HCT116 (cell line): ENCODE measurements at regions not wholly inside any gene's neighbourhood (a gene's known extent, or its start where the extent isn't known, plus 50 kb on each side); places are given as distances from the start of the nearest gene placed in this dataset.

Experiments
- ATAC-seq: fragments of 200-7000 bp; cut with Tn5 transposase; 2 replicates; pipeline ENCODE4 v1.9.1; 2020; ENCODE audit warnings: mild to moderate bottlenecking, moderate library complexity
- BruUV-seq: library from RNA; stranded (reverse); fragments of 400-500 nt; replicated peaks from 2 replicates; lab custom pipeline; 2021; lab: Mats Ljungman, UMichigan
- CTCF ChIA-PET: fragments of 300-600 bp; sonication (Branson Sonifier 250); formaldehyde crosslinking; loops from one replicate; lab custom pipeline; 2021; ENCODE audit warnings: antibody characterized with exemption; lab: Charles Lee
- POLR2A ChIA-PET: fragments of 300-600, 350-600 bp; sonication (Branson Sonifier 250); formaldehyde crosslinking; loops from one replicate; lab custom pipeline; 2021; ENCODE audit warnings: antibody characterized with exemption; lab: Charles Lee
- RAD21 ChIA-PET, 2 experiments: fragments of 300-600 bp; sonication (Branson Sonifier 250); formaldehyde crosslinking; loops; one replicate each; lab custom pipeline; 2023; ENCODE audit warnings: low total read pairs in 2 of 2; ENCODE audit not compliant: uncharacterized antibody in 2 of 2, unreplicated experiment in 2 of 2, low non-redundant PET in 1 of 2; lab: Charles Lee
- DNase-seq: peaks from one replicate; pipeline ENCODE4 v3.0.0-alpha.2; 2010; ENCODE audit warnings: low read depth, low spot score
- H2AFZ ChIP-seq: fragments of 200-600 bp; shearing (Covaris generic), sonication (generic); 2 replicates; pipeline ENCODE4 v1.6.1; 2017; ENCODE audit warnings: low read depth, mixed run types, mixed read lengths, antibody characterized with exemption, low read length; ENCODE audit not compliant: poor library complexity, severe bottlenecking
- H3K27ac ChIP-seq: 2 replicates; pipeline ENCODE4 v1.5.1; 2012; ENCODE audit warnings: low read depth, low read length
- H3K27me3 ChIP-seq: fragments of 200-600 bp; sonication (generic); 2 replicates; pipeline ENCODE4 v1.6.1; 2016; ENCODE audit warnings: mixed run types, low read length, mixed read lengths; ENCODE audit not compliant: insufficient read depth
- H3K36me3 ChIP-seq, 2 experiments: fragments of 200-500 bp in 1 of 2; fragments of 200-600 bp in 1 of 2; sonication (Bioruptor generic) in 1 of 2; sonication (generic) in 1 of 2; 2 replicates each; pipeline versions ENCODE4 v1.5.1 to v1.6.1; 2014 to 2016; ENCODE audit warnings: low read length in 2 of 2, inconsistent platforms in 1 of 2, mixed read lengths in 1 of 2, mixed run types in 1 of 2; ENCODE audit not compliant: insufficient read depth in 2 of 2, control insufficient read depth in 1 of 2
- H3K4me1 ChIP-seq, 2 experiments: fragments of 200-600 bp in 1 of 2; sonication (generic) in 1 of 2; 2 replicates each; pipeline versions ENCODE4 v1.5.1 to v1.6.1; 2012 to 2017; ENCODE audit warnings: low read length in 2 of 2, inconsistent platforms in 1 of 2, mild to moderate bottlenecking in 1 of 2, mixed read lengths in 1 of 2, mixed run types in 1 of 2, moderate library complexity in 1 of 2; ENCODE audit not compliant: insufficient read depth in 2 of 2, control insufficient read depth in 1 of 2
- H3K4me2 ChIP-seq: fragments of 200-600 bp; sonication (generic); 2 replicates; pipeline ENCODE4 v1.6.1; 2017; ENCODE audit warnings: mixed run types, low read length, mixed read lengths
- H3K4me3 ChIP-seq, 2 experiments: fragments of 200-600 bp in 1 of 2; sonication (generic) in 1 of 2; replicated peaks in 1 of 2; 2 replicates each; pipeline ENCODE4 v1.5.1; 2011 to 2016; ENCODE audit warnings: low read length in 2 of 2, control low read depth in 1 of 2, low read depth in 1 of 2, mild to moderate bottlenecking in 1 of 2, mixed read lengths in 1 of 2, mixed run types in 1 of 2
- H3K79me2 ChIP-seq: fragments of 200-600 bp; sonication (generic); 2 replicates; pipeline ENCODE4 v1.6.1; 2017; ENCODE audit warnings: mild to moderate bottlenecking, mixed run types, low read length, moderate library complexity, mixed read lengths; ENCODE audit not compliant: insufficient read depth
- H3K9ac ChIP-seq: fragments of 200-600 bp; sonication (generic); 2 replicates; pipeline ENCODE4 v1.6.1; 2016; ENCODE audit warnings: low read length, mixed read lengths
- H3K9me2 ChIP-seq: fragments of 200-600 bp; sonication (generic), shearing (Covaris generic); 2 replicates; pipeline ENCODE4 v1.6.1; 2017; ENCODE audit warnings: mixed run types, mild to moderate bottlenecking, moderate library complexity; ENCODE audit not compliant: insufficient read depth
- H3K9me3 ChIP-seq, 2 experiments: fragments of 200-500 bp in 1 of 2; fragments of 200-600 bp in 1 of 2; sonication (Bioruptor generic) in 1 of 2; sonication (generic) in 1 of 2; 2 replicates each; pipeline ENCODE4 v1.6.1; 2014 to 2017; ENCODE audit warnings: low read length in 2 of 2, mixed read lengths in 2 of 2, inconsistent platforms in 1 of 2, low read depth in 1 of 2, mild to moderate bottlenecking in 1 of 2, mixed run types in 1 of 2, moderate library complexity in 1 of 2; ENCODE audit not compliant: control insufficient read depth in 1 of 2, insufficient read depth in 1 of 2
- H4K20me1 ChIP-seq: fragments of 200-600 bp; sonication (generic), shearing (Covaris generic); 2 replicates; pipeline ENCODE4 v1.6.1; 2017; ENCODE audit warnings: mixed run types, mild to moderate bottlenecking, moderate library complexity; ENCODE audit not compliant: insufficient read depth
- CBX3 ChIP-seq: IDR thresholded peaks from 2 replicates; pipeline ENCODE4 v1.6.1; 2012; ENCODE audit warnings: low read depth
- CEBPB ChIP-seq: IDR thresholded peaks from 2 replicates; pipeline ENCODE4 v1.6.1; 2012; ENCODE audit warnings: low read depth
- EGR1 ChIP-seq: IDR thresholded peaks from 2 replicates; pipeline ENCODE4 v1.6.1; 2012; ENCODE audit warnings: low read depth
- EZH2phosphoT487 ChIP-seq: fragments of 200-600 bp; IDR thresholded peaks from 2 replicates; pipeline ENCODE4 v1.6.1; 2018; ENCODE audit warnings: antibody characterized with exemption, borderline replicate concordance
- JUND ChIP-seq: IDR thresholded peaks from 2 replicates; pipeline ENCODE4 v1.6.1; 2012
- POLR2AphosphoS5 ChIP-seq: IDR thresholded peaks from 2 replicates; pipeline ENCODE4 v1.6.1; 2011; ENCODE audit warnings: mild to moderate bottlenecking, low read depth, low read length, moderate library complexity
- REST ChIP-seq: IDR thresholded peaks from 2 replicates; pipeline ENCODE4 v1.6.1; 2012; ENCODE audit warnings: low read depth
- SP1 ChIP-seq: IDR thresholded peaks from 2 replicates; pipeline ENCODE4 v1.6.1; 2012; ENCODE audit warnings: low read depth
- SRF ChIP-seq: IDR thresholded peaks from 2 replicates; pipeline ENCODE4 v1.6.1; 2012; ENCODE audit warnings: low read depth
- TCF7L2 ChIP-seq: IDR thresholded peaks from 2 replicates; pipeline ENCODE4 v1.7.0; 2011; ENCODE audit warnings: borderline replicate concordance, inconsistent platforms; ENCODE audit not compliant: insufficient read depth, insufficient read length; ENCODE audit errors: extremely low read depth
- ZFX ChIP-seq: fragments of 450-650 bp; IDR thresholded peaks from 2 replicates; pipeline ENCODE4 v1.6.1; 2017
- ZNF274 ChIP-seq: fragments of 200-500 bp; sonication (Bioruptor generic); IDR thresholded peaks from 2 replicates; pipeline ENCODE4 v1.6.1; 2014; ENCODE audit warnings: mild to moderate bottlenecking, low read depth, low read length, inconsistent platforms
- intact Hi-C: fragments of 100-400 bp; cut with micrococcal nuclease; formaldehyde crosslinking; loops from 2 replicates; pipeline ENCODE4 v1.10.0; 2022
- TF ChIP-seq, protein P1 (sequence below): IDR thresholded peaks from 2 replicates; pipeline ENCODE4 v1.6.1; 2011; ENCODE audit warnings: mild to moderate bottlenecking, low read length, moderate library complexity; ENCODE audit not compliant: insufficient replicate concordance; ENCODE audit errors: extremely low read depth
- TF ChIP-seq, protein P2 (sequence below): IDR thresholded peaks from 2 replicates; pipeline ENCODE4 v1.6.1; 2012
- TF ChIP-seq, protein P3 (sequence below), 3 experiments: fragments of 200-600 bp in 1 of 3; sonication (generic) in 1 of 3; IDR thresholded peaks in 2 of 3; conservative IDR thresholded peaks in 1 of 3; 2 replicates each; pipeline ENCODE4 v1.5.1; 2012 to 2017; ENCODE audit warnings: low read depth in 2 of 3, low read length in 2 of 3, antibody characterized with exemption in 1 of 3, borderline replicate concordance in 1 of 3, control low read depth in 1 of 3, mild to moderate bottlenecking in 1 of 3, mixed read lengths in 1 of 3, mixed run types in 1 of 3, moderate library complexity in 1 of 3; ENCODE audit not compliant: insufficient read depth in 1 of 3

DNA sequence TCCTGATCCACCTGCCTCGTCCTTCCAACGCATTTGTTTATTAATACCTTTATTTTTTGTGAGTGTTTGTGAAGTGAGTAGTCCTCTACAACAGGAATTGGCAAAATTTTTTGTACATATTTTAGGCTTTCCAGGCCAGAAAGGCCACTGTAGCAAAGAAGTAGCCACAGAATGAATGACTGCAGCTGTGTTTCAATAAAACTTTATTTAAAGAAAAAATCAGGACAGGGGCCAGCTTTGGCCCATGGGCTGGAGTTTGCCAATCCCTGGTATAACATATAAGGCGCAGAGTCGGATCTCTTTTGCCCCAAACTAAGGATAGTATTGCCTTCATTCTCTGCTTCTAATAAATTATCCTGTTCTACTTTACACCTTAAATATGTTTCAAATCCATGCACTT, 198.0 kb upstream of the COX10 start:
- no peak for ATAC-seq
- DNase-seq = no peak
- H4K20me1 ChIP-seq = no peaks in the 10 kb centered on the region
- H3K27me3 ChIP-seq = 0 out of 2 replicates have a peak, but pooled peaks cover 3% of the 10 kb centered on the region
- no peak overlapping the region for H3K4me2 ChIP-seq
- RAD21 ChIA-PET = no interaction called here
- no peaks in the 10 kb centered on the region for H3K36me3 ChIP-seq
- BruUV-seq = no TSS peak
- no peak overlapping the region for H3K27ac ChIP-seq
- no peak overlapping the region for H2AFZ ChIP-seq
- no peaks in the 10 kb centered on the region for H3K4me1 ChIP-seq
- CTCF ChIA-PET = no interaction called here
- H3K9me3 ChIP-seq = no peaks in the 10 kb centered on the region
- no peaks in the 10 kb centered on the region for H3K9me2 ChIP-seq
- no peak for TF ChIP-seq EZH2phosphoT487
- no peak for TF ChIP-seq SRF
- TF ChIP-seq TCF7L2 = no peak
- TF ChIP-seq JUND = no peak
- no peak for TF ChIP-seq REST
- TF ChIP-seq, protein P1, sequence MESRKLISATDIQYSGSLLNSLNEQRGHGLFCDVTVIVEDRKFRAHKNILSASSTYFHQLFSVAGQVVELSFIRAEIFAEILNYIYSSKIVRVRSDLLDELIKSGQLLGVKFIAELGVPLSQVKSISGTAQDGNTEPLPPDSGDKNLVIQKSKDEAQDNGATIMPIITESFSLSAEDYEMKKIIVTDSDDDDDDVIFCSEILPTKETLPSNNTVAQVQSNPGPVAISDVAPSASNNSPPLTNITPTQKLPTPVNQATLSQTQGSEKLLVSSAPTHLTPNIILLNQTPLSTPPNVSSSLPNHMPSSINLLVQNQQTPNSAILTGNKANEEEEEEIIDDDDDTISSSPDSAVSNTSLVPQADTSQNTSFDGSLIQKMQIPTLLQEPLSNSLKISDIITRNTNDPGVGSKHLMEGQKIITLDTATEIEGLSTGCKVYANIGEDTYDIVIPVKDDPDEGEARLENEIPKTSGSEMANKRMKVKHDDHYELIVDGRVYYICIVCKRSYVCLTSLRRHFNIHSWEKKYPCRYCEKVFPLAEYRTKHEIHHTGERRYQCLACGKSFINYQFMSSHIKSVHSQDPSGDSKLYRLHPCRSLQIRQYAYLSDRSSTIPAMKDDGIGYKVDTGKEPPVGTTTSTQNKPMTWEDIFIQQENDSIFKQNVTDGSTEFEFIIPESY = no peak
- TF ChIP-seq, protein P2, sequence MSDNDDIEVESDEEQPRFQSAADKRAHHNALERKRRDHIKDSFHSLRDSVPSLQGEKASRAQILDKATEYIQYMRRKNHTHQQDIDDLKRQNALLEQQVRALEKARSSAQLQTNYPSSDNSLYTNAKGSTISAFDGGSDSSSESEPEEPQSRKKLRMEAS = no peak
- TF ChIP-seq ZNF274 = no peak
- TF ChIP-seq SP1 = no peak
- TF ChIP-seq POLR2AphosphoS5 = no peak
- TF ChIP-seq, protein P3, sequence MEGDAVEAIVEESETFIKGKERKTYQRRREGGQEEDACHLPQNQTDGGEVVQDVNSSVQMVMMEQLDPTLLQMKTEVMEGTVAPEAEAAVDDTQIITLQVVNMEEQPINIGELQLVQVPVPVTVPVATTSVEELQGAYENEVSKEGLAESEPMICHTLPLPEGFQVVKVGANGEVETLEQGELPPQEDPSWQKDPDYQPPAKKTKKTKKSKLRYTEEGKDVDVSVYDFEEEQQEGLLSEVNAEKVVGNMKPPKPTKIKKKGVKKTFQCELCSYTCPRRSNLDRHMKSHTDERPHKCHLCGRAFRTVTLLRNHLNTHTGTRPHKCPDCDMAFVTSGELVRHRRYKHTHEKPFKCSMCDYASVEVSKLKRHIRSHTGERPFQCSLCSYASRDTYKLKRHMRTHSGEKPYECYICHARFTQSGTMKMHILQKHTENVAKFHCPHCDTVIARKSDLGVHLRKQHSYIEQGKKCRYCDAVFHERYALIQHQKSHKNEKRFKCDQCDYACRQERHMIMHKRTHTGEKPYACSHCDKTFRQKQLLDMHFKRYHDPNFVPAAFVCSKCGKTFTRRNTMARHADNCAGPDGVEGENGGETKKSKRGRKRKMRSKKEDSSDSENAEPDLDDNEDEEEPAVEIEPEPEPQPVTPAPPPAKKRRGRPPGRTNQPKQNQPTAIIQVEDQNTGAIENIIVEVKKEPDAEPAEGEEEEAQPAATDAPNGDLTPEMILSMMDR (IDR thresholded peaks at IDR 0.05 in 2 of 3, conservative IDR thresholded peaks at IDR 0.05 in 1 of 3; ENCODE audit: borderline replicate concordance in 1 of 3, insufficient read depth in 1 of 3, low read depth in 2 of 3, low read length in 2 of 3) = no peak
- no peak for TF ChIP-seq CEBPB
- no peak for TF ChIP-seq CBX3
- no peak for TF ChIP-seq EGR1
- no peak for TF ChIP-seq ZFX
- POLR2A ChIA-PET = no interaction called here
- no peak overlapping the region for H3K9ac ChIP-seq
- no peak overlapping the region for H3K4me3 ChIP-seq
- H3K79me2 ChIP-seq = no peaks in the 10 kb centered on the region
- intact Hi-C loops = no loop called here
